DND-41 (cell line): ENCODE measurements at regions not wholly inside any gene's neighbourhood (a gene's known extent, or its start where the extent isn't known, plus 50 kb on each side); places are given as distances from the start of the nearest gene placed in this dataset.

Source experiments
- ATAC-seq: fragments of 200-7000 bp; cut with Tn5 transposase; 3 replicates; pipeline ENCODE4 v1.9.1; 2021; ENCODE audit warnings: low read depth; ENCODE audit not compliant: insufficient read depth
- DNase-seq: peaks from one replicate; pipeline ENCODE4 v3.0.0-alpha.2; 2020
- H2AFZ ChIP-seq: 2 replicates; pipeline ENCODE4 v1.6.0; 2012; ENCODE audit warnings: low read depth, low read length
- H3K27ac ChIP-seq: 2 replicates; pipeline ENCODE4 v1.5.1; 2012; ENCODE audit warnings: low read length, inconsistent platforms
- H3K27me3 ChIP-seq: fragments of 200-600 bp; sonication (generic); 2 replicates; pipeline ENCODE4 v1.6.0; 2012; ENCODE audit warnings: low read length, mild to moderate bottlenecking, inconsistent platforms; ENCODE audit not compliant: insufficient read depth, poor library complexity
- H3K36me3 ChIP-seq: 2 replicates; pipeline ENCODE4 v1.5.1; 2012; ENCODE audit warnings: low read length, inconsistent platforms; ENCODE audit not compliant: insufficient read depth
- H3K4me1 ChIP-seq: 2 replicates; pipeline ENCODE4 v1.5.1; 2012; ENCODE audit warnings: mild to moderate bottlenecking, low read length; ENCODE audit not compliant: insufficient read depth
- H3K4me2 ChIP-seq: 2 replicates; pipeline ENCODE4 v1.6.0; 2012; ENCODE audit warnings: mild to moderate bottlenecking, moderate library complexity, low read length, inconsistent platforms; ENCODE audit not compliant: insufficient read depth
- H3K4me3 ChIP-seq, 2 experiments: fragments of 200-600 bp in 1 of 2; shearing (Covaris generic) in 1 of 2; 2 replicates each; pipeline ENCODE4 v1.5.1; 2012 to 2016; ENCODE audit warnings: inconsistent platforms in 2 of 2, low read length in 2 of 2, mild to moderate bottlenecking in 2 of 2, low read depth in 1 of 2, moderate library complexity in 1 of 2
- H3K79me2 ChIP-seq: 2 replicates; pipeline ENCODE4 v1.6.0; 2012; ENCODE audit warnings: low read length, inconsistent platforms; ENCODE audit not compliant: insufficient read depth
- H3K9ac ChIP-seq: 2 replicates; pipeline ENCODE4 v1.6.0; 2012; ENCODE audit warnings: low read depth, mild to moderate bottlenecking, inconsistent platforms, low read length, moderate library complexity
- H3K9me3 ChIP-seq: 2 replicates; pipeline ENCODE4 v1.5.1; 2012; ENCODE audit warnings: low read length, moderate library complexity, mild to moderate bottlenecking, inconsistent platforms; ENCODE audit not compliant: insufficient read depth, severe bottlenecking
- H4K20me1 ChIP-seq: 2 replicates; pipeline ENCODE4 v1.6.0; 2012; ENCODE audit warnings: low read length; ENCODE audit not compliant: insufficient read depth
- EZH2 ChIP-seq: IDR thresholded peaks from 3 replicates; pipeline ENCODE4 v1.6.1; 2012; ENCODE audit warnings: borderline replicate concordance, low read depth, mild to moderate bottlenecking, moderate library complexity, low read length, inconsistent platforms; ENCODE audit not compliant: severe bottlenecking
- TF ChIP-seq, protein P1 (sequence below): IDR thresholded peaks from 2 replicates; pipeline ENCODE4 v1.5.1; 2012; ENCODE audit warnings: borderline replicate concordance, low read length, moderate library complexity, mild to moderate bottlenecking; ENCODE audit not compliant: poor library complexity, severe bottlenecking; ENCODE audit errors: extremely low read depth

DNA sequence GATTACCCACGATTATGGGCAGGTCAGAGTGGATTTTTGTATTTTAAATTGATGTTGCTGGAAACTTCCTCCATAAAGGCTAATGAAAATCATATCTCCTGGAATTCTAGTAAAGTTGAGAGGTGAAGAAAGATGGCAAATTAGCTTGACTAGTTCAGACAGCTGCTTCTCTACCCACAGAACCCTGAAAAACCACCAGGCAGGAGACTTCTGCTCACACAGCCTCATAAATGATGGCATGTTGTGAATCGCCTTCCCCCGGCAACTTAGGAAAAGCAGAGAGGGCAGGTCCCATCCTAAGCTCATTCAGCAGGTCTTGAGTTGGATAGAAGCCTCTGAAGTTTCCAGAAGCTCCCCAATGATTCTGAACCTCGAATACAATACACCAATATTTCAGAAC, 87.6 kb upstream of the SLC7A1 start:
- no peak for DNase-seq
- no peak for TF ChIP-seq EZH2
- TF ChIP-seq, protein P1, sequence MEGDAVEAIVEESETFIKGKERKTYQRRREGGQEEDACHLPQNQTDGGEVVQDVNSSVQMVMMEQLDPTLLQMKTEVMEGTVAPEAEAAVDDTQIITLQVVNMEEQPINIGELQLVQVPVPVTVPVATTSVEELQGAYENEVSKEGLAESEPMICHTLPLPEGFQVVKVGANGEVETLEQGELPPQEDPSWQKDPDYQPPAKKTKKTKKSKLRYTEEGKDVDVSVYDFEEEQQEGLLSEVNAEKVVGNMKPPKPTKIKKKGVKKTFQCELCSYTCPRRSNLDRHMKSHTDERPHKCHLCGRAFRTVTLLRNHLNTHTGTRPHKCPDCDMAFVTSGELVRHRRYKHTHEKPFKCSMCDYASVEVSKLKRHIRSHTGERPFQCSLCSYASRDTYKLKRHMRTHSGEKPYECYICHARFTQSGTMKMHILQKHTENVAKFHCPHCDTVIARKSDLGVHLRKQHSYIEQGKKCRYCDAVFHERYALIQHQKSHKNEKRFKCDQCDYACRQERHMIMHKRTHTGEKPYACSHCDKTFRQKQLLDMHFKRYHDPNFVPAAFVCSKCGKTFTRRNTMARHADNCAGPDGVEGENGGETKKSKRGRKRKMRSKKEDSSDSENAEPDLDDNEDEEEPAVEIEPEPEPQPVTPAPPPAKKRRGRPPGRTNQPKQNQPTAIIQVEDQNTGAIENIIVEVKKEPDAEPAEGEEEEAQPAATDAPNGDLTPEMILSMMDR: no peak
- no peaks in the 10 kb centered on the region for H3K9me3 ChIP-seq
- H3K4me2 ChIP-seq: no peak overlapping the region
- H3K27me3 ChIP-seq: peaks cover 34% of the 10 kb centered on the region
- H2AFZ ChIP-seq: no peak overlapping the region
- no peaks in the 10 kb centered on the region for H3K36me3 ChIP-seq
- H3K27ac ChIP-seq: no peak overlapping the region
- no peak for ATAC-seq
- H3K9ac ChIP-seq: no peak overlapping the region
- H4K20me1 ChIP-seq: no peaks in the 10 kb centered on the region
- no peaks in the 10 kb centered on the region for H3K79me2 ChIP-seq
- H3K4me1 ChIP-seq: no peaks in the 10 kb centered on the region
- H3K4me3 ChIP-seq: no peak overlapping the region

DNA sequence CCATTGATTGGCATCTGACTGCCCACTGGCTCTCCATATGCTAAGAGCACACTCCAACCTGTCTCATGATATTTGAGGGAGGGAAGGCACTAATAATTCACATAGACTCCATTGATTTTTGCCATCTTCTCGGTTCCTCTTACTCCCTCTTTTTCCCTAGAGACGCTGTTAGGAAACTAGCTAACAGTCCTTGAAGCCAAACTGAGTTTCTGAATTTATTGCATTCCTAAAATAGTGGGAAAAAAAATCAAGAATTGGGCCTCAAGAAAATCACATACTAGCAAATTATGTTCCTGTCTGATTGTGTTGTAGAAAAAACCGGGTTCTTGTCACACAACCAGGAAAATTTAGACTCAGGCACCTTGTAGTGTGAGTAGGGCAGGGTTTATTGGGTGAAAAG, 86.4 kb upstream of the SLC7A1 start:
- TF ChIP-seq EZH2: no peak
- Histone ChIP-seq H3K79me2 (no peaks in the 10 kb centered on the region), H3K4me2 (no peak overlapping the region)

DNA sequence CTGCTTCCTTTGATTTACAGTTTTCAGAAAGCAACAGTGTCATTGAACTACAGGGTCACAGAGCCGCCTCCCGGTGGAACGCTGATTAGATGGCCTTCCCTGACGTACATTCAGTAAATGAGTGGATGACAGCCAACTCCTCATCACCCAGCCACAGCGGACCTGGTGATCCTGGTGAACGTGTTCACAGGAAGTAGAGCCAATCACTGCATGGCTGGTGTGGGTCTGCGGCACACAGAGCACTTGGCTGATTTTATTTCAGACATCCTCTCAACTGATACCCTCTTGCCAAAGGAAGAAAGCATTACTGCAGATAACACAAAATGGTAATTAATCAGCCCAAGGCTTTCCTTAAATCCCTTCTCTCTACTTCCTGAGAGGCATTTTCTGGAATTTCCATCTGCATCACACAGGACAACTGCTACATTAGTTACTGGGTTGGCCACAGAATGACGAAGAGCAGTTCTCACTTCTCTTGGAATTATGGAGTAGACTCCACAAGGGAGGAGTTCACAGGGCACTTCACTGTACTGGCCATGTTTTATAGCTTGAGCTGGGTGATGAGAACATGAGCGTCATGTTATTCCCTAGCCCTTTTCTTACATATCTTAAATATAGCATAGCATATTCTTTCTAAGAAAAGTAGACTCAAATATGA, 84.0 kb upstream of the SLC7A1 start:
- no peak for DNase-seq

More for the DNA sequence above, 86.4 kb upstream of the SLC7A1 start:
- ATAC-seq: no peak
- Histone ChIP-seq H3K4me1 (no peaks in the 10 kb centered on the region), H3K27ac (no peak overlapping the region), H3K36me3 (no peaks in the 10 kb centered on the region), H2AFZ (no peak overlapping the region), H3K27me3 (peaks cover 34% of the 10 kb centered on the region), H3K4me3 (no peak overlapping the region), H3K9ac (no peak overlapping the region), H3K9me3 (no peaks in the 10 kb centered on the region), H4K20me1 (no peaks in the 10 kb centered on the region)
- no peak for DNase-seq

DNA sequence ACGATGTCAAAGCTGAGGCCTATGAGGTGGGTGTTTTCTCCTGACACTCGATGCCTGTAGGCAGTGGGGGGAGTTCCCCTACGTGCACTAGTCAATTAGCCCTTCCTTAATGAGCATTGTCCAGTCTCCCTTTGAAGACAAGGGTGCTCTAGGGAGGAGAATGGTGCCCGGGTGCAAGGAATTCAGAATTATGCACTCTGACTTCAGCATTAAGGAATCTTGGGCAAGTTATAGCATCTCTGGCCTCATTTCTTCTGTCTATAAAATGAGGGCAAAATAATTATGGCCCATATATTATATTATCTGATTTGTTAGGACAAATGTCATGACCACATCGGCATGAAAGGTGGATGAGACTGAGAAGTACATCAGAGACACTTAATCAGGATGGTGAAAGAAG, 82.1 kb upstream of the SLC7A1 start:
- Histone ChIP-seq H3K4me3 (no peak overlapping the region), H3K4me1 (no peaks in the 10 kb centered on the region), H4K20me1 (no peaks in the 10 kb centered on the region), H3K9me3 (no peaks in the 10 kb centered on the region), H3K9ac (no peak overlapping the region), H3K27ac (no peak overlapping the region), H3K4me2 (no peak overlapping the region), H3K36me3 (no peaks in the 10 kb centered on the region), H3K79me2 (no peaks in the 10 kb centered on the region), H2AFZ (no peak overlapping the region), H3K27me3 (peaks cover 14% of the 10 kb centered on the region)
- DNase-seq: no peak
- no peak for TF ChIP-seq EZH2
- TF ChIP-seq, protein P1: no peak
- no peak for ATAC-seq

More for the DNA sequence above, 84.0 kb upstream of the SLC7A1 start:
- H3K79me2 ChIP-seq: no peaks in the 10 kb centered on the region
- no peak overlapping the region for H2AFZ ChIP-seq
- H3K27me3 ChIP-seq: peaks cover 25% of the 10 kb centered on the region
- no peak overlapping the region for H3K4me2 ChIP-seq
- H3K9me3 ChIP-seq: no peaks in the 10 kb centered on the region
- no peak for ATAC-seq
- no peaks in the 10 kb centered on the region for H3K4me1 ChIP-seq
- H3K9ac ChIP-seq: no peak overlapping the region
- no peak overlapping the region for H3K4me3 ChIP-seq
- no peak overlapping the region for H3K27ac ChIP-seq
- H4K20me1 ChIP-seq: no peaks in the 10 kb centered on the region
- TF ChIP-seq EZH2: no peak
- TF ChIP-seq, protein P1: no peak
- no peaks in the 10 kb centered on the region for H3K36me3 ChIP-seq
